Medulla oblongata (tissue), 1 donor: ENCODE measurements at regions not wholly inside any gene's neighbourhood (a gene's known extent, or its start where the extent isn't known, plus 50 kb on each side); places are given as distances from the start of the nearest gene placed in this dataset.

Experiments
- DNase-seq: peaks from one replicate; pipeline ENCODE4 v3.0.0-alpha.2; 2015; ENCODE audit errors: extremely low spot score

- no peak for DNase-seq
These were observed 58.7 kb upstream of the CHST1 start for GRCh38 chr11:45724153-45724552.

GRCh38 chr11:45723397-45723796 is 58.0 kb upstream of the CHST1 start:
- no peak for DNase-seq

- no peak for DNase-seq
These were observed 56.7 kb upstream of the CHST1 start for GRCh38 chr11:45722144-45722543.

GRCh38 chr11:45717526-45717925 is 52.1 kb upstream of the CHST1 start:
- no peak for DNase-seq

- no peak for DNase-seq
These were observed 50.0 kb upstream of the CHST1 start for GRCh38 chr11:45715418-45715817.
